NCI-H82 (cell line): ENCODE measurements at regions not wholly inside any gene's neighbourhood (a gene's known extent, or its start where the extent isn't known, plus 50 kb on each side); places are given as distances from the start of the nearest gene placed in this dataset.
"Not testable (repeated sequence)": the region's sequence is repeated elsewhere in the genome, so short reads cannot be mapped to it uniquely, and the experiment has no call there.

Experiments
- DNase-seq: peaks from one replicate; lab custom pipeline; 2025; lab: John Stamatoyannopoulos, UW

DNA sequence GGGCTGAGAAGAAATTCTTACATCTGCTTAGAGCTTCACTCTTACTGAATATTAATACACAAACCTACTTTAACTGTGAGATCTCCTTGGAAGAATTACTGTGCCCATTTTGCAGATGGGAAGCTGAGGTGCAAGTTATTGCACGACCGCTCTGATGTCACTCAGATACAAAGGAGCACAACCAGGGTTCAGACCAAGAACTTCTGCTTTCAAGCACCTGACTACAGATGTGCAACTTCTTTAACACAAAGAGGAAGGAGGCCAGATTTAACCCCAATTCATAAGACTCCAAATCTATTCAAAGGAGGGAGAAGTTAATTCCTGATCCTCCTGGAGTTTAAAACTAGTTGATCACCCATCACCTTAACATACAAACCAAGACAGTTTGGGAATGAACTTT lies 232.6 kb downstream of the VRK1 start:
- no peak for DNase-seq

DNA sequence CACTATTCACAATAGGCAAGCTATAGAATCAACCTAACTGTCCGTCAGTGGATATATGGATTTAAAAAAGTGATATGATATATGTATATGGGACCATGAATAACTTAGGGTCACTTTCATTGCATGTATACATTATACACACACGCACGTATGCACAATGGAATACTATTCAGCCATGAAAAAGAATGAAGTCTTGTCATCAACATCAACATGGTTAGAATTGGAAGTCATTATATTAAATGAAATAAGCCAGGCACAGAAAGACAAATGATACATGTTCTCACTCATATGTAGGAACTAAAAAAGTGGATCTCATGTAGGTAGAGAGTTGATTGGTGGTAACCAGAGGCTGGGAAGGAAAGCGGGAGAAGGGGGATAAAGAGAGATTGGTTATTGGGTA lies 234.3 kb downstream of the VRK1 start:
- no peak for DNase-seq

DNA sequence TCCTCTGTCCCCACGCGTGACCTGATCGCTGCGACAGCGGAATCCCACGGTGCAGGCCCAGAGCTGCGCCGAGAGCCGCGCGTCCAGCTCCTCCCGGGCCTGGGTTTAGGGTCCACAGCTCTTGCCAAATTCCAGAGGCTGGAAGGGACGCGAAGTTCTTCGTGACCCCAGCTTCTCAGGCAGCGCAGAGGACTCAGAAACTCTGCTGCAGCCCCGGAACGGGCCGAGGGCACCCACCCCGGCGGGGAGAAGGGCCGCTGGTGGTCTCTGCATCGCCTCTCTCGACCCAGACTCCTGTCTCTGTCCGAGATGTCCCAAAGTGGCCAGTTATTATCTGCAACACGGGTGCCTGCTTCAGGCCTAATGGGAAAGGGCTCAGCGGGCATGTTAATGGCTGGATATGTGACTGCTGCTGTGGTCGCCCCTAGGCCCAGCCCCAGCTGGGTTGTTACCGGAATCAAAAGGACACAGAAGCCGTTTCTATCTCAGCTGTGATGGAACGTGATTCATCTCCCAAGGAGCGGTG lies 236.4 kb downstream of the VRK1 start:
- no peak for DNase-seq

DNA sequence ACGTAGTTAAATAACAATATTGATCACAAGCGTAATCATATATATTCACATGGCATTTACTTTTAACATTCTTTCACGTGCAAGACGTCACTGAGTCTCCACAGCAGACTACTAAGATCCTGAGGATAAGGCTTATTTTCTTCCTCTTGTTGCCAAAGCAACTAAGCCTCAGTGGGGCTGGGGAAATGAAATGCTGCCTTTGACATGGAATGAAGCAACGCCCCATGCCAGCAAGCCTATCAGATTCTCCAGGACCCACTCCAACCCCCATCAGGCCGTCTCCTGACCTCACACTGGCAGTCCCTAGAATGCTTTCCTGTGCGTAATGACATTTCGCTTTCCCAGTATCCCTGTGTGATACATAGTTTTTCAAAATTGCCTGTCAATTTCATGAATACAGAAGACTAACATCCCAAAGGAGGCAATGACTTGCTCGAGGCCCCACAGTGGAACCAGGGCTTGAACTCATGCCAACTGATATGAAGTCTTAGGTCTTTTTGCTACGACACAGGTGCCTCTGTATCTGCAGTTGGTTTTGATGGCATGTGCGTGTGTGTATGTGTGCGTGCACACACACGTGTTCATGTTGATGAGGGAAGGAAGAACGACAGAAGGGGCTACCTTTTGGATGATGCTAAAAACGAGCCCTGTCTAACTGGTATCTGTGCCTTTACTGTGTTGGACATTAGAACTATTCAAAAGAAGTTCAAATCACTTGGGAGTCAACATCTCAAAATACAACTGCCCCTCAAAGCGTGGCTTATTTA lies 239.1 kb downstream of the VRK1 start:
- DNase-seq: no peak

DNA sequence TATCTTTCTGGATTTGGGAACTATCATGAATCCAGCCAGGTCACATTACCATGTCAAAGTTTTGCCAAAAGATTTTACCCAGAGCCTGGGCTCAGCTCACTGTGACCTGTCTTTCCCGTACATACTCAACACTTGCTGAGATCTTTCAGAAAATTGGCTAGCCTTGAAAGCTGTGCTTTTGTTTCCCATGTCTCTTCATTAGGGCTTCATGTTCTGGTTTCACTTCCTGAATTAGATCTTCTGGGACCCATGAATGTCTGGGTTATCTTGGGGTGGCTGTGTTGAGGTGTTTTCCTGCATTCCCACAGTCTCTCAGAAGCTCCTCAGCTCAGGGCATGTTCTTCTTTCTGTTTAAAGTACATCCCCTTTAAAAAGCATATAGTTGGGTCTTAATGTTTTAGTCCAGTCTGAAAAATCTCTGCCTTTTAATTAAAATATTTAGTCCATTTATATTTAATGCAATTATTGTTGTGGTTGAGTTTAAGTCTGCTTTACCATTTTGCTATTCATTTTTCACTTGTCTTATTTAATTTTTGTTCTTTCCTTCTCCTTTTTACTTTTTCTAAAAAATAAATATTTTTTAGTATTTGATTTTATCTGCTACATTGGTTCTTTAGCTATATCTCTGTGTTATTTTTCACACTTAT lies 242.7 kb downstream of the VRK1 start:
- no peak for DNase-seq

DNA sequence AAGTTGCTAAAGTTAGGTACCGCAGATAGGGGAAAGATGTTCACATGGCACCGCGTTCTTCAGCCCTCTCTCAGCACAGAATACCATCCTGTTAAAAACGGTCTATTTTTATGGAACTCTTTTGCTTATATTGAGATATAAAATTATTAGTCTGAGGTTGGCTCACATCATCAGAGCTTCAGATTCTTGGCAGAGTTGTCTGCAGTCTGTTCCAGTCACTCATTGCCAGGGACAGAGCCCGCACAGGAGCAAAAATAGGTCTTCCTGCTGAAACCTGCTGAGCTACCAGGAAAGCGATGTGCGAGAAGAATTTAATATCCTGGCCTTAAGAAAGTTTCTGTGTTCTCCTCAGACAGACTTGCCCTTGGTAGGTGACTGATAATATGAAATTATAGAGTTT lies 249.8 kb downstream of the VRK1 start:
- DNase-seq: no peak

DNA sequence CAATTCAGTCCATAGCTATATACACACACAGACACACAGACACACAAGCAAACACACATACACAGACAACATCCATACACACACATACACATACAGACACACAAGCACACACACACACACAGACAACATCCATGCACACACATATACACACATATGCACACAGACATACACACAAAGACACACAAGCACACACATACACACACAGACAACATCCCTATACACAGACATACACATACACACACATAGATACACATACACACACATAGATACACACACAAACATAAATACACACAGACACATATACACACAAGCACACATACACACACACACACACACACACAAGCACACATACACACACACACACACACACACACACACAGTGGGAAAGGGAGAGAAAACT lies 254.8 kb downstream of the VRK1 start:
- DNase-seq: no peak

DNA sequence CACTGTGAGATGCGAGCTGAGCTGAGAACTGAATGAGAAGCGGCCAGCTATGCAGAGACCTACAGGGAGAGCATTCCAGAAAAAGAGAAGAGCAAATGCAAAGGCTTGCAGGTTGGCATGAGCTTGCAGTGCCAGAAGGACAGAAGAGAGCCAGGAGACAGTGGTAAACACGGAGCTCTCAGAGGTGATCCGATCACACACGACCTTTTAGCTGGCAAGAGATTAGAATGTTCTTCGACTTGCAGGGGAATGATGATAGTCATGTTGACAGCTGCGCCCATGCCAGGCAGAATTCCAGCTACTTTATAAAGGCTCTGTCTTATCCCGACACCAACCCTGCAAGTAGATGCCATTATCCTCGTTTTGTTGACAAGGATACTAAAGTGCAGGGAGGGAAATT lies 256.8 kb downstream of the VRK1 start:
- DNase-seq: no peak

DNA sequence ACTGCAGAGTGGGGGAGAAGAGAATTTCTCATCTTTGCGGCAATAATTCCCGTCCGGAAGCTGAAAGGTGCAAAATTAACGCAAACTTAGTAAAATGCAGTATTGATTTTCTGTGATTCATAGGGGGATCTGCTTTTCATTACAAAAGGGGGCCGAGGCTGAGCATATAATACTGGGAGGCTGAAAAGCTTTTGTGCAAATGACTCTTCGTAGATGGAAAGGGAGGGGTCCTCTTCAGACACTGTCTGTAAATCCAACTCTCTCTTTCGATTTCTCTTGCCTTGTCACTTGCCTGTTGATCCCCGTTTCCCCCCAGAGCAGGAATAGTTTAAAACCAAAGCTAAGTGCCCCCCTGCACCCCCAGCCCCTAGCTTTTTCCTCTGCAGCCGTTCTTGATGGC lies 258.2 kb downstream of the VRK1 start:
- no peak for DNase-seq

DNA sequence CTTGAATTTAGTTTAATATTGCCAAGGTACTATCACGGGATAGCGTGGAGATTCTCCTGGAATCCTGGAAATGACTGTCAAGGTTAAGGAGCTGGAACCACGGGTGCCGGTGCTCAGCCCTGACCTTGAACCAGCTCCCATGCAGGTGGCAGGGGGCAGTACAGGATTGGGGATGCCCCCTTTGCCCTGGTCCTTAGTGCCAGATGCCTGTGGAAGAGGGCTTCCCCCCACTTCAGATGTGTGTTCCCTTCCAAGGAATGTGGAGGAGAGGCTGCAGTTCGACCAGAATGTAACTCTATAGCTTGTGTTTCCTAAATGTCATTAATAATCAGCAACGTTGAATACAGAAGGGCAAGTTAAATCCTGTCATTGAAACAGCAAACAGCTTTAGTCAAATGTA lies 258.9 kb downstream of the VRK1 start:
- DNase-seq: peak; percentile 47

DNA sequence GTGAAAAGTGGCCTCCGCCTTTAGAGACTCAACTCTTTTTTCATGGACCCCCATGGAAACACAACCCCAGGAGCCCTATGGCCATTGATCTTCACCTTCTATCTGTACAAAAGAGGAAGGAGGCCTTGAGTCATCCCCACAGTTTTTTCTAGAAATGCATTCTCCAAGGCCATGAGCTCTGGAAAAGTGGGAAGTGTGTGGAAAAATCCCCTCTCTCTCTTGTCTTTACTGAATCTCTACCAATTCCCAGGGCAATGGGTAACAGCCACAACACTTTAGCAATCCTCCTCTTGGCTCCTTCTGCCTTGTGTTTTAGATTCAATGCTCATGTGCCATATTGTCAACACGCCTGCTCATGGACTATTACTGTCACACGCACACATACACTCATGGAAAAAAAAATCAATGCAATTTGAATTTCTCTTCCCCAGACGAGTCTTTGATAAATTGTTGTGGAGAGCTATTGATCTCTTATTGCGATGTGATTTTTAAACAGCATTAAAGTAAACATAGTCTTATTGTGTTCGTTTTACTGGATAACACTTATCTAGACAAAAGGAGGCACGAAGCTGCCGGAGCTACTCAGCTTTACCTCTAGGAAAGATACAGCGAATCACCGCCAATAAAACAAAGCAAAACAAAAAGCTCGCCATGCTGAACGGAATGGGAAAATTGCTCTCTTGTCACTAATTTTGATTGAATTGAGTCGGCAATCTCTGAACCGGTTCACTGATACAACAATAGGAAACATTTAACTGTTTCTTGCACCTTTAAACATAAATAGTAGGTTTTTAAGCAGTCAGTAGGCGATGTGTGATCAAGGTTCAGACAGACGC lies 260.3 kb downstream of the VRK1 start:
- DNase-seq: no peak

DNA sequence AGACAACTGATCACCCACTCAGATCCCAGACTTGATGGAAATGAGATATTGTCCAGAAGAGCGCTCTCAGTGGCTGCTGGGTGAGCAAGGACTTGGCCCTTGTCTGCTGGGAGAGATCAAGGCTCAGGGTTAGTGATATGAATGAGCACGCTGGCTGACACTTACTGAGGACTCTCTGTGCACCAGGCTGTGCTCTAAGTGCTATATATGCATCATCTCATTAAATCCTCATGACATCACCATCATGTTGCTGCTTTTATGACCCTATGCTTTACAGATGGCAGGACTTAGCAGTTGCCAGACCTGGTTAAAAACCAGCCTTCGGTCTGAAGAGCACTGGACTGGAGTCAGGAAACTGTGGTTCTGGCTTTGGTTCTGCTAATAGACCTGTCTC lies 260.9 kb downstream of the VRK1 start:
- DNase-seq: no peak

DNA sequence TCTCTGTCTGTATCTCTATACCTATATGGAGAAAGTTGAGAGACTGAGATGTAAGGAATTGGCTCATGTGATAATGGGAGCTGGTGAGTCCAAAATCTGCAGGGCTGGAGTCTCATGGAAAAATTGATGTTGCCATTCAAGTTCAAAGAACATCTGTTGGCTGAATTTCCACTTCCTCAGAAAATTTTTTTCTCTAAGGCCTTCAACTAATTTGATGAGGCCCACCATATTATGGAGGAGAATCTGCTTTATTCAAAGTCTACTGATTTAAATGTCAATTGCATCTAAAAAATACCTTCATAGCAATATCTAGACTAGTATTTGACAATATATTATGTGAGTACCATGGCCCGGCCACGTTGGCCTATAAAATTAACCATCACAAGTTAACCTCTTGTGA lies 261.4 kb downstream of the VRK1 start:
- DNase-seq: no peak

DNA sequence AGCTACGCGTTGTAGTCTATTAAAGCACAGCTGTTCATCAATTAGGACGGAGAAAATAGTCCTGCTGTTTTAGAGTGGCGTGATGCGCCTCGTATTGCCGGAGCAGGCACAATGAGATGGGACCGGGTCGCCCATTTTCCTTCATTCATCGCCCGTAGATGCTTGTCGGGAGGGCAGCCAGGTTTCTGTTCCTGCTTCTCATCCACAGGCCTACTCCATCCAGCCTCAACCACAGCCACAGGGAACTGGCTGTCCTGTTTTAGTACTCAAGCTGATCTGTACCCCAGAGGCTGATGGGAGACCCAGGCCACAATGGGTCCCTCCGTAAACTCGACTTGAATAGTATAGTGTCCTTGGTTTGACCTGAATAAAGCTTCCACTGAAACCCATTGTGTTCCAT lies 264.0 kb downstream of the VRK1 start:
- DNase-seq: no peak

DNA sequence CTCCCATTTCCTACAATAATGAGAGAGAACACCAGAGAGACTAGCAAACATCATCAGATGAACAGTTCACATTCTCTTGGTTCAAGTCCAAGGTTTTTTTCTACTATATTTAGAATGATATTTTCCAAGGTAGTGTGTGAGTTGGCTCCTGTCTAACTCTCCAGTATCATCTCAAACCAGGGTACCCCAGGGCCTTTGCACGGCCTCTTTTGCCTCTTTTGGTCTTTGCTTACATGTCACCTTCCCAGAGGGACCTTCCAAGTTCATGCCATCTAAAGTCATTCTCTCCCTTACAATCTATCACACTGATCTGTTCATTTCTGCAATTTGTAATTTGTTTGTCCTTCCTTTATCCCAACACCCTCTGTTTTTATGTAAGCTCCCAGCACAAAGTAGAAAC lies 264.5 kb downstream of the VRK1 start:
- DNase-seq: no peak

DNA sequence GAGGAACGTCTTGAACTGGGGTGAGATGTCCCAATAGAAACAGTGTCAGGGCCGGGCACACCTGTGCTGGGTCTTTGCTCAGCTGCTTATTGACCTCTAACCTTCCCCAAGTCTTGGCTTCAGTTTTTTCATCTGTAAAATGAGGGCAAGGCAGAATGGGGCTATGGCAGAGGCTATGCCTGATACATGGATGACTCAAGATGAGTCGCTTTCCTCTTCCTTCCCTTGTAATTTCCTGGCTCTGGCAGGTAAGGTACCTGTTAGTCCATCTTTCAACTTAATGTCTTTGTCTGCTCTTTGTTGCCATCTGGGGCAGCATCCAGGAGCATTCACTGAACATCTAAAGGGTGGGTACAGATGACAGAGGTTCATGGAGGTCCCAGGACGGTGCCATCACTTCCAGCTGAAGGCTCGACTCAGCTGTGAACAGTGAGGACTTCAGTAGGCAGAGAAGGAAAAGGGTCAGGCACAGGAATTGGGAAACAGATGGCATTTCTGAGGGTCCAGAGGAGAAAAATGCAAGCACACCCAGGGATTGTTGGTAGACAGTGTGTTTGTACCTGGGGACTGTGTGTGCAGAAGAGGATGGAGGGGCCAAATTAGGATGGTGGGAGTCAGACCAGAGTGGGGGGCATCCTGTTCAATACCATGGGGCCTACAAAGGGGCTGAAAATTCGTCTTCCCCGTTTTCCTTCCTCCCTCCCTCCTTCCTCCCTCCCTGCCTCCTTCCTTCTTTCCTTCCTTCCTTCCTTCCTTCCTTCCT lies 268.3 kb downstream of the VRK1 start:
- DNase-seq: no peak

DNA sequence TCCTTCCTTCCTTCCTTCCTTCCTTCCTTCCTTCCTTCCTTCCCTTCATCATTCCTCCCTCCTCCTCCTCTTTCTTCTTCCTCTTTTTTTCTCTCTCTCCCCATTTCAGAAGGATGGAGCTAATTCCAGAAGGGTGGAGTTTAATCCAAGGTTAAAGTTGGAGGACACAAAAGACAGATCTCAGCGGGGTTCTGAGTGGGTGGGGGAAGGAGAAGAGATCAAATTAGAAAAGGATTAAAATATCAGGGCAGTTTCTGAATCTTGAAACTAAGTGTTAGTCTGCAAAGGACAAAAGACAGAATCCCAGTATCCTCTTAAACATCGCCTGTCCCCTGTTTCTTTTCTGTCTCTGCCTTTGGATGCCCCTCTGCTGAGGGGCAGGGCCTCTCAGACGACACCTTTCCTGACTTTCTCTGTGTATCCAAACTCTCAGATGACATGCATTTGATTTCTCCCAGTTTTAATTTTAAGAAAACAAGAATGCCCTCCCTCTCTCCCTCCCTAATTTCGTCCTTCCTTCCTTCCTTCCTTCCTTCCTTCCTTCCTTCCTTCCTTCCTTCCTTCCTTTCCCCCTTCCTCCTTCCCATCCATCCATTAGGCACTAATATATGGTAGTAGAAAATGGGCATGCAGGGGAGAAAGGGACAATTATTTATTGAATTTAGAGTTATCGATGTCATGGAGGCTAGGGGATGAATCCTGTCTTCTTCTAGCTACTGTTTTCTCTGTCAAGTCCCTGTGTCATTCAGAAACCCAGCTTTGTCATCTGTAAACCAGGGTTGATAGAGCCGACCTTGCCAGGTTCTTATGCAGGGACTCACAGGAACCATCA lies 269.1 kb downstream of the VRK1 start:
- peak; percentile 12 for DNase-seq

DNA sequence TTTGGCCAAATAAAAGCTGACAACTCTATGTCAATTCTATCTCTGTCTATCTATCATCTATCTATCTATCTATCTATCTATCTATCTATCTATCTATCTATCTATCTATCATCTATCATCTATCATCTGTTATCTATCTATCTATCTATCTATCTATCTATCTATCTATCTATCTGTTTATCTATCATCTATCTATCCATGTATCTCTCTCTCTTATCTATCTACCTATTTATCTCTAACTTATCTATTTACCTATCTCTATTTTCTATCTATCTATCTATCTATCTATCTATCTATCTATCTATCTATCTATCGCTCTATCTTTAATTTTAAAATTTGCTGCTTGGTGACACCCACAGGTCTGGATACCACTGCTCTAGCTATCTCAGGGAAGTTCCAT lies 271.1 kb downstream of the VRK1 start:
- DNase-seq: not testable (repeated sequence)

DNA sequence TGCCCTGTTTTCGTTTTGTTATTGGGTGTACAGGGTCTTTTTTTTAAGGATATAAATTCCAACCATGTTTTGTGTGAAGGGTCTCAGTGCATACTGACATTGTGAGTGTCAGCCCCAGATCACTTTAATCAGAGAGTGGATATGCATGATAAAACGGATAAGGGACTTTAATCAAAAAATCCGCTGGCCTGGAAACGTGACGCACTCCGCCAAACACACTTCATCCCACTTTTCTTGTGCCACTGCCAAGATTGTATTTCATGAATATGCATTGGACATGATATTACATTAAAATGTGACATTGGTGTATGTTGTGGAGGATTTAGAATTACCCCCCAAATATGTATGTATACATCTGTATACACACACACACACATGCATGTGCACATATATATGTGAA lies 273.1 kb downstream of the VRK1 start:
- DNase-seq: no peak

DNA sequence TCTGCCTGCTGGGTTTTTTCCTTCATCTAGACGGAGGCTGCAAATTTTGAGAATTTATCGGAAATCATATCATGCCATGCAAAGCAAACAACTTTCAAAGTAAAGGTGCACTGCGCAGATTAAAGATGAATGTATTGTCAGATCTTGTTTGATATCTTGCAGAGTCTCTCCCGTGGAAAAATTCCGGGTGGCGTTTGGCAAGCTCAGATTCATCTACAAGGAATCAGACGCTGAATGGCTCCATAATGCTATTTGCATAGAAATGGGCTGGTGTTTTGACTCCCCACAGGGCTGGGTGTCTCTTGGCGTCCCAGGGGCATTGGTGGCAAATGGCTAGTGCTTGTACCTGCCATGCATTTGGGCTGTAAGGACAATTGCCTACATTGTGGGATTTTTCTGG lies 274.0 kb downstream of the VRK1 start:
- peak; percentile 76 for DNase-seq

DNA sequence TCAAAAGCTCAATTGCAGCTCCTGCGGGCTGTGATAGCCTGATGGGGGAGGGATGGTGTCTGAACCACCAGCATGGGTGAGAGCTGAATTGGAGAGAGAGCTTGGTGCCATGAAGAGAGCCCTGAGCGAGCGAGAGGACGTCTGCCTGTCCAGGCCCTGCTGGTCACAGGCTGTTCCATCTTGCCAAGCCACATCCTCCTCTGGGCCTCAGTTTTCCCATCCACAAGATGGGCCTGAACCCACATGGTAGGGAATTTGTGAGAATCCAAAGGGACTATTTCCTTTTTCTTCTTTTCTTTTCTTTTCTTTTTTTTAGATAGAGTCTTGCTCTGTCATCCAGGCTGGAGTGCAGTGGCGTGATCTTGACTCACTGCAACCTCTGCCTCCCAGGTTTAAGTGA lies 276.4 kb downstream of the VRK1 start:
- no peak for DNase-seq
